ENCODE measurements at regions not wholly inside any gene's neighbourhood (a gene's known extent, or its start where the extent isn't known, plus 50 kb on each side); places are given as distances from the start of the nearest gene placed in this dataset.

DNA sequence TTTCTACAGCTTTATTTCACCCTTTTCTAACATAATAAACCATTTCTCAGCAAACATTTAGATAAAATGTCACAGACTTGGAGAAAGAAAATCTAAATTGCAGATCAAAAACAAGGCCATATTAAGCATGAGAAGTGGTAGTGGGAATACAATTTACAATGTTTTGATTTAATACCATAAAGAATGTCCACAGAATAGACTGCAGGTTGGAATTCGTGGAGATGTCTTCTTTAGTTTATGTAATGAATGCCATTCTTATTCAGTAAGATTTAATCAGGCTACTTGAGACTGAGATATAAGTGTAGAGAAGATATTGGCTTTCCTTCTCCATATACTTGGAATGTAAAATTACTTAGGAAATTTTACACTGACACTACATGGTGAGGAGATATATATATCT is 91.9 kb upstream of the ZFP42 start:
- Histone ChIP-seq H3K23ac (ENCODE audit: insufficient read length, low read depth, low read length) (no peak overlapping the region), H2AK5ac (ENCODE audit: insufficient read length, low read length) (no peak overlapping the region), H2BK120ac (ENCODE audit: low read depth, low read length, poor library complexity, severe bottlenecking) (no peak overlapping the region), H3K23me2 (ENCODE audit: insufficient read length, low read depth, low read length, poor library complexity, severe bottlenecking) (no peaks in the 10 kb centered on the region), H3T11ph (ENCODE audit: low read length) (no peak overlapping the region), H3K56ac (ENCODE audit: insufficient read length, low read depth, low read length) (no peak overlapping the region), H3K4me2 (ENCODE audit: insufficient read depth, insufficient read length, low read length) (no peak overlapping the region), H3K9ac (ENCODE audit: extremely low read depth, insufficient read length, low read length) (no peak overlapping the region), H3K14ac (ENCODE audit: insufficient read depth, low read length) (no peak overlapping the region), H2BK20ac (ENCODE audit: low read depth, low read length, poor library complexity, severe bottlenecking) (no peak overlapping the region), H3K4me1 (ENCODE audit: insufficient read depth, low read length) (no peaks in the 10 kb centered on the region), H3K18ac (ENCODE audit: insufficient read length, low read depth, low read length) (no peak overlapping the region), H4K91ac (ENCODE audit: insufficient read length, low read depth, low read length) (no peak overlapping the region), H3K79me1 (ENCODE audit: insufficient read depth, low read depth, low read length, poor library complexity, severe bottlenecking) (no peaks in the 10 kb centered on the region), H3K27me3 (ENCODE audit: insufficient read depth, low read length) (no peaks in the 10 kb centered on the region), H4K5ac (ENCODE audit: insufficient read length, low read depth, low read length) (no peak overlapping the region), H3K9me3 (ENCODE audit: control insufficient read depth, low read depth, low read length) (no peaks in the 10 kb centered on the region), H2BK5ac (ENCODE audit: insufficient read length, low read length) (no peak overlapping the region), H2AFZ (ENCODE audit: low read length) (no peak overlapping the region), H2BK15ac (ENCODE audit: low read depth, low read length) (no peak overlapping the region), H3K79me2 (ENCODE audit: insufficient read depth, low read length) (no peaks in the 10 kb centered on the region), H2BK12ac (ENCODE audit: insufficient read length, low read depth, low read length) (no peak overlapping the region), H4K8ac (replicated peaks; ENCODE audit: insufficient read length, low read depth, low read length) (no peak overlapping the region), H3K4ac (ENCODE audit: low read depth, low read length) (no peak overlapping the region), H4K20me1 (ENCODE audit: control insufficient read depth, insufficient read depth, insufficient read length) (no peaks in the 10 kb centered on the region), H3K27ac (ENCODE audit: insufficient read length, low read depth, low read length) (no peak overlapping the region)
- H3K36me3 Mint-ChIP-seq (ENCODE audit: insufficient read depth in 1 of 3, low read depth in 3 of 3), result peaks cover 0 to 17% (median 7%) of the 10 kb centered on the region in 3 experiments; a peak in 5 of 7 replicates
- TF ChIP-seq, protein P1, sequence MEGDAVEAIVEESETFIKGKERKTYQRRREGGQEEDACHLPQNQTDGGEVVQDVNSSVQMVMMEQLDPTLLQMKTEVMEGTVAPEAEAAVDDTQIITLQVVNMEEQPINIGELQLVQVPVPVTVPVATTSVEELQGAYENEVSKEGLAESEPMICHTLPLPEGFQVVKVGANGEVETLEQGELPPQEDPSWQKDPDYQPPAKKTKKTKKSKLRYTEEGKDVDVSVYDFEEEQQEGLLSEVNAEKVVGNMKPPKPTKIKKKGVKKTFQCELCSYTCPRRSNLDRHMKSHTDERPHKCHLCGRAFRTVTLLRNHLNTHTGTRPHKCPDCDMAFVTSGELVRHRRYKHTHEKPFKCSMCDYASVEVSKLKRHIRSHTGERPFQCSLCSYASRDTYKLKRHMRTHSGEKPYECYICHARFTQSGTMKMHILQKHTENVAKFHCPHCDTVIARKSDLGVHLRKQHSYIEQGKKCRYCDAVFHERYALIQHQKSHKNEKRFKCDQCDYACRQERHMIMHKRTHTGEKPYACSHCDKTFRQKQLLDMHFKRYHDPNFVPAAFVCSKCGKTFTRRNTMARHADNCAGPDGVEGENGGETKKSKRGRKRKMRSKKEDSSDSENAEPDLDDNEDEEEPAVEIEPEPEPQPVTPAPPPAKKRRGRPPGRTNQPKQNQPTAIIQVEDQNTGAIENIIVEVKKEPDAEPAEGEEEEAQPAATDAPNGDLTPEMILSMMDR (conservative IDR thresholded peaks at IDR 0.05), result no peak
- no peak overlapping the region for H3K4me3 Mint-ChIP-seq
- peaks cover 10 to 24% of the 10 kb centered on the region in 2 experiments for H3K9me3 Mint-ChIP-seq
- no peak overlapping the region for H3K27ac Mint-ChIP-seq
- H3K27me3 Mint-ChIP-seq (ENCODE audit: low read depth), result 0 out of 2 replicates have a peak, but pooled peaks cover 1% of the 10 kb centered on the region
- H3K4me1 Mint-ChIP-seq, result peaks cover 0 to 3% of the 10 kb centered on the region in 2 experiments; a peak in 1 of 4 replicates
- no CpG with 5 or more reads among the region's 1 CpG for whole genome bisulfite sequencing (ENCODE audit: extremely low coverage, insufficient read length, low lambda C conversion rate)
- no peak for DNase-seq
